ENCODE measurements at regions not wholly inside any gene's neighbourhood (a gene's known extent, or its start where the extent isn't known, plus 50 kb on each side); places are given as distances from the start of the nearest gene placed in this dataset.

DNA sequence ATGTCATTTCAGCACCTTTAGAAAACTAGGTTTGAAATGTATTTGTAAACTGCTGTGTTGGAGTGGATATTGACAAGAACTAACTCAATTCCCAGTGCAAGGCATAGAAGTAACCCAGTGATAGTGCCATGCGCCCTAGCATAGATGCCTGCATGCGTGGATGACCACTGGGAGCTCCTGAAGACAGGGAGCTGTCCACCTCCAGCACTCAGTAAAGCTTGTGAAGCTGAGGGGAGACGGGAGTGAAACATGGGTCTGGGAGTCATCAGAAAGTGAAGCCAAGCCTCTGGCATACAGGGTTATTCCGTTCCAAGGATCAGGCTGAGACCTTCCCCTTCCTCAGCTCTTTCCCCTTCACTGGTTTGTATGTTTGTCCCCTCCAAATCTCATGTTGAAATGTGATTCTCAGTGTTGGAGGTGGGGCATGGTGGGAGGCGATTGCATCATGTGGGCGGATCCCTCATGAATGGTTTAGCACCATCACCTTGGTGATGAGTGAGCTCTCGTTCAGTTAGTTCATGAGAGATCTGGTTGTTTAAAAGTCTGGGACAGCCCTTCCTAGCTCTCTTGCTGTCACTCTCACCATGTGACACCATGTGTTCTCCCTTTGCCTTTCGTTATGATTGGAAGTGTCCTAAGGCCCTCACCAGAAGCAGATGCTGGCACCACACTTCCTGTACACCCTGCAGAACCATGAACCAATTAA lies 146.5 kb upstream of the FERMT1 start:
- ATAC-seq (ENCODE audit: low FRiP score) (no peak), DNase-seq (ENCODE audit: low spot score) (no peak)
- TF ChIP-seq, protein P1, sequence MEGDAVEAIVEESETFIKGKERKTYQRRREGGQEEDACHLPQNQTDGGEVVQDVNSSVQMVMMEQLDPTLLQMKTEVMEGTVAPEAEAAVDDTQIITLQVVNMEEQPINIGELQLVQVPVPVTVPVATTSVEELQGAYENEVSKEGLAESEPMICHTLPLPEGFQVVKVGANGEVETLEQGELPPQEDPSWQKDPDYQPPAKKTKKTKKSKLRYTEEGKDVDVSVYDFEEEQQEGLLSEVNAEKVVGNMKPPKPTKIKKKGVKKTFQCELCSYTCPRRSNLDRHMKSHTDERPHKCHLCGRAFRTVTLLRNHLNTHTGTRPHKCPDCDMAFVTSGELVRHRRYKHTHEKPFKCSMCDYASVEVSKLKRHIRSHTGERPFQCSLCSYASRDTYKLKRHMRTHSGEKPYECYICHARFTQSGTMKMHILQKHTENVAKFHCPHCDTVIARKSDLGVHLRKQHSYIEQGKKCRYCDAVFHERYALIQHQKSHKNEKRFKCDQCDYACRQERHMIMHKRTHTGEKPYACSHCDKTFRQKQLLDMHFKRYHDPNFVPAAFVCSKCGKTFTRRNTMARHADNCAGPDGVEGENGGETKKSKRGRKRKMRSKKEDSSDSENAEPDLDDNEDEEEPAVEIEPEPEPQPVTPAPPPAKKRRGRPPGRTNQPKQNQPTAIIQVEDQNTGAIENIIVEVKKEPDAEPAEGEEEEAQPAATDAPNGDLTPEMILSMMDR (IDR thresholded peaks at IDR 0.05): no peak

- DNase-seq (ENCODE audit: low spot score) (no peak), ATAC-seq (ENCODE audit: low FRiP score) (peak; percentile 86)
- TF ChIP-seq, protein P1 (IDR thresholded peaks at IDR 0.05): no peak
These were observed 142.5 kb upstream of the FERMT1 start for GRCh38 chr20:6265204-6265904.

- DNase-seq (ENCODE audit: low spot score): no peak
- TF ChIP-seq, protein P1 (IDR thresholded peaks at IDR 0.05): no peak
- no peak for ATAC-seq (ENCODE audit: low FRiP score)
These were observed 130.6 kb upstream of the FERMT1 start for GRCh38 chr20:6253396-6253795.

DNA sequence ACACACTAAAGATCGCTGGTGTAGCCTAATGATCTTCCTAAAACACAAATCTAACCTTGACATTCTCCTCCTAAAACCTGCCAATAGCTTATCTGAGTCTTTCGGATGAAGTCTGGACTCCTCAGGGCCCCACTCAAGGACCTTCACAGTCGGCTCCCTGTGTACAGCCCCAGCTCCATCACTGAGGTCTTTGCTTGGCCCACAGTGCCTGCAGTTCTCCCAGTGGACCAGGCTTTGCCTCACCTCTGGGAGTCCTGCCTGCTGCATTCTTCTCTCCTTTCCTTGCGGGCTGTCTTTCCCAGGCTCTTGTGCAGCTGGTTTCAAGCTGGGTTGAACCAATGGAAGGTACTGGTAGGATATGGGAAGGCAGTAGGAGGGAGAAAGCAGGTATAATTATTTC lies 122.6 kb upstream of the FERMT1 start:
- ATAC-seq (ENCODE audit: low FRiP score): no peak
- no peak for DNase-seq (ENCODE audit: low spot score)
- TF ChIP-seq, protein P1 (IDR thresholded peaks at IDR 0.05): no peak

- DNase-seq (ENCODE audit: low spot score) (no peak), ATAC-seq (ENCODE audit: low FRiP score) (no peak)
- TF ChIP-seq, protein P1 (IDR thresholded peaks at IDR 0.05): no peak
These were observed 118.8 kb upstream of the FERMT1 start for GRCh38 chr20:6241591-6241990.

- DNase-seq (ENCODE audit: low spot score): no peak
- no peak for ATAC-seq (ENCODE audit: low FRiP score)
- TF ChIP-seq, protein P1 (IDR thresholded peaks at IDR 0.05): no peak
These were observed 117.2 kb upstream of the FERMT1 start for GRCh38 chr20:6240059-6240458.

DNA sequence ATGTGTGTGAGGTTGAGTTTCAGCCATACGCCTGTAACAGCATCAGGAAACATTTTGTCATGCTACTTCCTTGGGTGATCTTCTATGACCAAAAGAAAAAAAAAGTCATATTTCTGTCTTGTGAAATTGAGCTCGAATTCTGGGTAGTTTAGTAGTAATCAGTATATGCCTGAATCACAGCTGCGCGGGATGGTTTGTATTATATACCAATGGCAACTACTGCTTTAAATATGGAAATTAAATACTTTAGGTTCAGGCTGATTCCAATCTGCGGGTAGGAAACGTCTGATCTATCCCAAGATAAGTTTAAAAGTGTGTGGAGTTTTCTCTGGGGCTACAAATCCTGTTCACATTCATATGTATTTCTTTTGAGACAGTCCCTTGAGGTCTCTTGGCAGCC lies 115.6 kb upstream of the FERMT1 start:
- ATAC-seq (ENCODE audit: low FRiP score): no peak
- TF ChIP-seq, protein P1 (IDR thresholded peaks at IDR 0.05): no peak
- DNase-seq (ENCODE audit: low spot score): no peak

Measured in omental fat pad (tissue), 3 donors.